ENCODE measurements at regions not wholly inside any gene's neighbourhood (a gene's known extent, or its start where the extent isn't known, plus 50 kb on each side); places are given as distances from the start of the nearest gene placed in this dataset.

GRCh38 chr17:17422217-17422610 is 54.6 kb upstream of the MED9 start:
- no peak for TF ChIP-seq CTCF (IDR thresholded peaks at IDR 0.05)
- TF ChIP-seq POLR2A (IDR thresholded peaks at IDR 0.05): no peak

All from vagina (tissue), 2 donors.